Activated CD4-positive, alpha-beta T cell treated with anti-CD3 and anti-CD28 coated beads, Interleukin-2, amount 50 U/mL, for 16 hours (primary cell): ENCODE measurements at regions not wholly inside any gene's neighbourhood (a gene's known extent, or its start where the extent isn't known, plus 50 kb on each side); places are given as distances from the start of the nearest gene placed in this dataset.
"Not testable (repeated sequence)": the region's sequence is repeated elsewhere in the genome, so short reads cannot be mapped to it uniquely, and the experiment has no call there.

ENCODE experiments used
- DNase-seq: peaks from one replicate; pipeline ENCODE4 v3.0.0-alpha.2; 2020

DNA sequence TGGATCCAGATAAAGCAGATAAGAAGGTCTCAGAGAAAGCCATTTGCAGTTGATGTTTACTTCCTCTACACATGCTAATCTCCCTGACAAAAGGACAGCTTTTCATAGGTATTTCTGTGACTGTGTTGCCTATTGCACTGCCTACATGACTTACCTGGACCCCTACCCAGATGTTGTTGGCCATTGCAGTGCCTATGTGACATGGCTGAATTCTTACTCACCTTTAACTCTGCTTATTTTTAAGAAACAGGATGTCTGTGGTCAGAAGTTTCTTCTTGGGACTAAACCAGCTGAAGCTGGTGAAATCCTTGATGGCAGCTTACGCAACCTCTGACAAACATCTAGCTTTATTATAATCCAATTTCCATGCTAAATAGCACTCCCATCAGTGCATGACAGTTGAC is 50.7 kb downstream of the PPIAL4D start:
- peak; percentile 49 for DNase-seq

DNA sequence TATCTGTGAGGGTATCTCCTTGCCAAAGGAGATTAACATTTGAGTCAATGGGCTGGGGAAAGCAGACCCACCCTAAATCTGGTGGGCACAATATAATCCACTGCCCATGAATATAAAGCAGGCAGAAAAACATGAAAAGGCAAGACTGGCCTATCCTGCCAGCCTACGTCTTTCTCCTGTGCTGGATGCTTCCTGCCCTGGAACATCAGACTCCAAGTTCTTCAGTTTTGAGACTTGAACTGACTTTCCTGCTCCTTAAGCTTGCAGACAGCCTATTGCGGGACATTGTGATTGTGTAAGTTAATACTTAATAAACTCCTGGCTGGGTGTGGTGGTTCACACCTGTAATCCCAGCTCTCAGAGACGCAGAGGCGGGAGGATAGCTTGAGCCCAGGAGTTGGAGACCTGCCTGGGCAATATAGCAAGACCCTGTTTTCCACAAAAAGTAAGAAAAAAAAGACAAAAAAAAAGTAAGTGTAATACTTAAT is 52.4 kb downstream of the PPIAL4D start:
- DNase-seq: not testable (repeated sequence)

- not testable (repeated sequence) for DNase-seq
Observed at GRCh38 chr1:145188869-145189542, 53.0 kb downstream of the PPIAL4D start.

DNA sequence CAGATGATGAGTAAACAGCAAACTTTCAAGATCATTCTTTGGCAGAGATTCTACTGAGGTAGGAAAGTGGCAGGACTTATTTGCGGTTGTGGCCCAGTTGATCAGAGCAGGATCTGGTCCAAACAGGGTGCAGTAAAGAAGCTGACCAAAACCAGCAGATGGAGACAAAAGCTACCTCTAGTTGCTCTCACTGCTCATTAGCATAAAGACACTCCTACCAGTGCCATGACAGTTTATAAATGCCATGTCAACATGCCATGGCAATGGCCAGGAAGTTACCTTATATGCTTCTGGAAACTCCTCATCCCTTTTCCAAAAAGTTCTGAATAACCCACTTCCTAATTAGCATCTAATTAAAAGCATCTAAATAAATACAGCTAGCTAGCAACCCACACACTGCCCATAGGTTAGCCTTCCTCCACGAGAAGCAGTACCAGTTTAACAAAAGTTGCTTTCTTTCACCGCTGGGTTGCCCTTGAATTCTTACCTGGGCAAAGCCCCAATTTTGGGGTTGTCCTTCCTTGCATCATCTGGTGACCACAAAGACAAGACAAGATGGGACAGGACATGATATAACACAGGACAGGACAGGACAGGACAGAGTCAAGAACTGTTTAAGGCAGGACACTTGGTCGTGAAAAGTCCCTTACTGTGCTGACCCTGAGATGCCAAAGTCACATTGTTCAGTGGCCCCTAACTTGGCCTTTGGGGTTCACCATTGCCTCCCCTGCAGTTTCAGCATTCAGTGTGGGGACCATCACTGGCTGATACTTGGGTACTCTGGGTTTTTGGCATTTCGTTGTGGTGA is 59.2 kb downstream of the PPIAL4D start:
- not testable (repeated sequence) for DNase-seq

DNA sequence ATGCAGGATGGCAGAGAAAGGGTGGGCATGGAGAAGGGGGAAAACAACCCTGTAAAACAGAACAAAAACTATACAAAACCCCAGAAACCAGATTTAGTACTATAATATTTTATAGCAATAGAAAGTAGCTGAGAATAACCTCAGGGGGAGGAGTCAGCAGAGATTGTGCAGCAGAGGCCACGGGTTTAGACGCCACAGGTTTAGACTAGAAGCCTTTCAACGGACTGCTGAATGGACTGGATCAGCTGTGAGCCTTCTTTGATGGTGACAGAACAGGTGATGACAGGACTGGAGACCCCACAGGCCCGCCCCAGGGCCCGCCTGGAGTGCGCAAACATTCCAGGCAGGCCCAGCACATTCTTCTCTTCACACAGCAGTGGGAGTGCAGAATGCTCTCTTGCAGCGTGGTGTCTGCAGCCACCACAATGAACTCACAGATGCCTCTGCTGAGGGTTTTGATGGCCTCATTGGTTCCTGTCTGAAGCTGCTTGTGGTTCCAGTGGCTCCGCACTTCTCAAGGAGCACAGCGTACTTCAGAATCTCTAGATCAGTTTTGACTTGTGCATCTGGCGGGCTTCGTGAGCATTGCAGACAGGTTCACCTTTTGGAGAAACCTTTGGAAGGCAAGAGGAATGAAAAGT is 65.6 kb downstream of the PPIAL4D start:
- DNase-seq: peak; percentile 14

GRCh38 chr1:145174377-145174776 is 67.6 kb downstream of the PPIAL4D start:
- DNase-seq: not testable (repeated sequence)

- DNase-seq: not testable (repeated sequence)
Observed at GRCh38 chr1:145168220-145168848, 72.6 kb downstream of the FAM72D start.

GRCh38 chr1:145164360-145164759 is 68.6 kb downstream of the FAM72D start:
- DNase-seq: not testable (repeated sequence)
